ENCODE measurements at regions not wholly inside any gene's neighbourhood (a gene's known extent, or its start where the extent isn't known, plus 50 kb on each side); places are given as distances from the start of the nearest gene placed in this dataset.

- Histone ChIP-seq H3K4me2 (ENCODE audit: low read length) (no peak overlapping the region), H3K4me1 (ENCODE audit: insufficient read depth, low read length) (peaks cover 8% of the 10 kb centered on the region), H3F3A (ENCODE audit: low read length, unreplicated experiment) (no peaks in the 10 kb centered on the region), H3K9me3 (ENCODE audit: low read length) (no peaks in the 10 kb centered on the region), H3K9me2 (replicated peaks; ENCODE audit: low read length) (no peaks in the 10 kb centered on the region), H3K9ac (ENCODE audit: low read length) (no peak overlapping the region), H4K20me1 (ENCODE audit: low read length) (no peaks in the 10 kb centered on the region), H3K27ac (ENCODE audit: low read length) (no peak overlapping the region), H3K4me3 (ENCODE audit: low read length) (no peak overlapping the region), H3K27me3 (ENCODE audit: low read length) (no peaks in the 10 kb centered on the region), H3K79me2 (ENCODE audit: low read length) (no peaks in the 10 kb centered on the region), H2AFZ (ENCODE audit: low read length) (no peak overlapping the region), H3K36me3 (ENCODE audit: low read depth, low read length) (no peaks in the 10 kb centered on the region)
- TF ChIP-seq EZH2phosphoT487 (IDR thresholded peaks at IDR 0.05; ENCODE audit: borderline replicate concordance, low read length) (no peak), EZH2 (IDR thresholded peaks at IDR 0.05; ENCODE audit: low read length, unreplicated experiment) (no peak)
- intact Hi-C loops (cut with micrococcal nuclease): no loop called here
- ATAC-seq (no peak), DNase-seq (no peak)
- POLR2A ChIA-PET (ENCODE audit: unreplicated experiment): interaction anchor here (0.5 kb wide), 1 partner anchor 370 kb away, joined by 3 read pairs; no protein-coding TSS in a partner anchor
- CTCF ChIA-PET: no interaction called here
- no TSS peak for BruUV-seq (replicated peaks)
These were observed 186.0 kb downstream of the DUSP10 start for GRCh38 chr1:221555689-221556433.

GRCh38 chr1:221556435-221556834, 185.5 kb downstream of the DUSP10 start:
- Histone ChIP-seq H3K9ac (ENCODE audit: low read length) (no peak overlapping the region), H3K9me3 (ENCODE audit: low read length) (no peaks in the 10 kb centered on the region), H3K4me3 (ENCODE audit: low read length) (no peak overlapping the region), H3K36me3 (ENCODE audit: low read depth, low read length) (no peaks in the 10 kb centered on the region), H3K79me2 (ENCODE audit: low read length) (no peaks in the 10 kb centered on the region), H3K9me2 (replicated peaks; ENCODE audit: low read length) (no peaks in the 10 kb centered on the region), H3K27me3 (ENCODE audit: low read length) (no peaks in the 10 kb centered on the region), H4K20me1 (ENCODE audit: low read length) (no peaks in the 10 kb centered on the region), H3K4me1 (ENCODE audit: insufficient read depth, low read length) (peaks cover 8% of the 10 kb centered on the region), H3F3A (ENCODE audit: low read length, unreplicated experiment) (no peaks in the 10 kb centered on the region), H3K27ac (ENCODE audit: low read length) (no peak overlapping the region), H2AFZ (ENCODE audit: low read length) (no peak overlapping the region), H3K4me2 (ENCODE audit: low read length) (no peak overlapping the region)
- CTCF ChIA-PET: no interaction called here
- DNase-seq: no peak
- intact Hi-C loops (cut with micrococcal nuclease): no loop called here
- POLR2A ChIA-PET (ENCODE audit: unreplicated experiment): no interaction called here
- no peak for ATAC-seq
- BruUV-seq (replicated peaks): no TSS peak
- TF ChIP-seq CTCF (conservative IDR thresholded peaks at IDR 0.05; ENCODE audit: low read depth, low read length) (no peak), EZH2 (IDR thresholded peaks at IDR 0.05; ENCODE audit: low read length, unreplicated experiment) (no peak), EZH2phosphoT487 (IDR thresholded peaks at IDR 0.05; ENCODE audit: borderline replicate concordance, low read length) (no peak)

GRCh38 chr1:221557013-221557412, 184.9 kb downstream of the DUSP10 start:
- ChIA-PET POLR2A (ENCODE audit: unreplicated experiment) (no interaction called here), CTCF (interaction anchor here (1.1 kb wide), 1 partner anchor 184 kb away, joined by 3 read pairs; no protein-coding TSS in a partner anchor)
- H3K79me2 ChIP-seq (ENCODE audit: low read length): no peaks in the 10 kb centered on the region
- no peaks in the 10 kb centered on the region for H3F3A ChIP-seq (ENCODE audit: low read length, unreplicated experiment)
- no peaks in the 10 kb centered on the region for H3K9me2 ChIP-seq (replicated peaks; ENCODE audit: low read length)
- no peak overlapping the region for H3K27ac ChIP-seq (ENCODE audit: low read length)
- no peak overlapping the region for H3K9ac ChIP-seq (ENCODE audit: low read length)
- intact Hi-C loops (cut with micrococcal nuclease): no loop called here
- BruUV-seq (replicated peaks): no TSS peak
- no peak overlapping the region for H3K4me2 ChIP-seq (ENCODE audit: low read length)
- H3K36me3 ChIP-seq (ENCODE audit: low read depth, low read length): no peaks in the 10 kb centered on the region
- TF ChIP-seq CTCF (conservative IDR thresholded peaks at IDR 0.05; ENCODE audit: low read depth, low read length): no peak
- TF ChIP-seq EZH2 (IDR thresholded peaks at IDR 0.05; ENCODE audit: low read length, unreplicated experiment): no peak
- no peak for TF ChIP-seq EZH2phosphoT487 (IDR thresholded peaks at IDR 0.05; ENCODE audit: borderline replicate concordance, low read length)
- no peak overlapping the region for H2AFZ ChIP-seq (ENCODE audit: low read length)
- H3K4me1 ChIP-seq (ENCODE audit: insufficient read depth, low read length): peaks cover 8% of the 10 kb centered on the region
- no peak overlapping the region for H3K4me3 ChIP-seq (ENCODE audit: low read length)
- ATAC-seq (peak; percentile 70), DNase-seq (peak; percentile 46)
- H3K9me3 ChIP-seq (ENCODE audit: low read length): no peaks in the 10 kb centered on the region
- H4K20me1 ChIP-seq (ENCODE audit: low read length): no peaks in the 10 kb centered on the region
- H3K27me3 ChIP-seq (ENCODE audit: low read length): no peaks in the 10 kb centered on the region

All from PC-3 (cell line).